ENCODE measurements at regions not wholly inside any gene's neighbourhood (a gene's known extent, or its start where the extent isn't known, plus 50 kb on each side); places are given as distances from the start of the nearest gene placed in this dataset.

DNA sequence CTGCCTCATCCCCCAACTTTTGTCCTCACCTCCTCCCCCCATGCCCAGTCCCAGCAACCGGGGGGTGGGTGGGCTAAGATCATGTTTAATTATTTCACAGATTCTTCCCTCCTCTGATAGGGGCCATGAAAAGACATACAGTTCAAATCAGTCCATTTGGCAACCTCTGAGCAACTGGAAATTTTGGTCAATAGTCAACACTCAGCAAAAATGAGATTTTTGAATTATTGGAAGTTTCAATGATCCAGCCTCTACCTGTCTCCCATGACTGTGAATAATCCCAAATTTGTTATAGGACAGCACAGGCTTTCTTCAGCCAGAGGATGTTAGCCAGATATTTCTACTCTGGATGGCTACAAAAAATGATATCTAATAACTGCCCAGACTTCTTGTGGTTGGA lies 549.9 kb downstream of the TNS1 start:
- Histone ChIP-seq H3K4me3 (ENCODE audit: low read length) (no peak overlapping the region), H3K9me3 (replicated peaks; ENCODE audit: low read length) (no peaks in the 10 kb centered on the region)

DNA sequence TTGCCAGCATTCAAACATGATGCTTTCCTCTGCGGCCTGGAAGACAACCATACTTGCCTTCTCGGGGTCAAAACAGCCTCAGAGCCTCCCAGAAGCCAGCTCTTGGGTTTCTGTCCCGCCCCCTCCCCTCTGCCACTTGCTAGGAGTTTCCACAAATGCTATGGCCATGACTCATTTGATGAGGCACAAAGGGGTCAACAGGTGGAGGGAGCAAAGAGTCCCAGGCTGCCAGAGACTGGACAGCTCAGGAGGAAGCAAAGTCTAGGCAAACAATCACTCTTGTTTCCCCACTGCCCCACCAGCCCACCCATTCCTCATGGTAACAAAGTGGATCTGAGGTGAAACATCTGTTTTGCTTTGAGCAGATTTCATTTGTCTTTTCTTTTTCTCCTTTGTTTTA lies 551.1 kb downstream of the TNS1 start:
- Histone ChIP-seq H3K4me2 (ENCODE audit: low read length) (no peak overlapping the region), H3K36me3 (ENCODE audit: insufficient read depth, low read length) (no peaks in the 10 kb centered on the region), H3K27me3 (ENCODE audit: control insufficient read depth, insufficient read depth, low read length) (no peaks in the 10 kb centered on the region), H3K9ac (ENCODE audit: low read depth, low read length) (no peak overlapping the region), H3K4me3 (ENCODE audit: low read length) (no peak overlapping the region), H3K9me3 (replicated peaks; ENCODE audit: low read length) (no peaks in the 10 kb centered on the region), H3K4me1 (ENCODE audit: control insufficient read depth, insufficient read depth, low read length) (peaks cover 10% of the 10 kb centered on the region)

More for the DNA sequence above, 549.9 kb downstream of the TNS1 start:
- Histone ChIP-seq H3K4me2 (ENCODE audit: low read length) (no peak overlapping the region), H3K9ac (ENCODE audit: low read depth, low read length) (no peak overlapping the region), H3K4me1 (ENCODE audit: control insufficient read depth, insufficient read depth, low read length) (peaks cover 10% of the 10 kb centered on the region), H3K27me3 (ENCODE audit: control insufficient read depth, insufficient read depth, low read length) (no peaks in the 10 kb centered on the region), H3K36me3 (ENCODE audit: insufficient read depth, low read length) (no peaks in the 10 kb centered on the region)

GRCh38 chr2:217449444-217449843 lies 553.4 kb downstream of the TNS1 start:
- Histone ChIP-seq H3K27me3 (ENCODE audit: control insufficient read depth, insufficient read depth, low read length) (no peaks in the 10 kb centered on the region), H3K4me3 (ENCODE audit: low read length) (no peak overlapping the region), H3K9me3 (replicated peaks; ENCODE audit: low read length) (no peaks in the 10 kb centered on the region), H3K36me3 (ENCODE audit: insufficient read depth, low read length) (no peaks in the 10 kb centered on the region), H3K4me2 (ENCODE audit: low read length) (no peak overlapping the region), H3K9ac (ENCODE audit: low read depth, low read length) (no peak overlapping the region), H3K4me1 (ENCODE audit: control insufficient read depth, insufficient read depth, low read length) (peaks cover 10% of the 10 kb centered on the region)

- Histone ChIP-seq H3K36me3 (ENCODE audit: insufficient read depth, low read length) (no peaks in the 10 kb centered on the region), H3K9ac (ENCODE audit: low read depth, low read length) (no peak overlapping the region), H3K4me3 (ENCODE audit: low read length) (no peak overlapping the region), H3K27me3 (ENCODE audit: control insufficient read depth, insufficient read depth, low read length) (no peaks in the 10 kb centered on the region), H3K9me3 (replicated peaks; ENCODE audit: low read length) (no peaks in the 10 kb centered on the region), H3K4me2 (ENCODE audit: low read length) (no peak overlapping the region), H3K4me1 (ENCODE audit: control insufficient read depth, insufficient read depth, low read length) (peaks cover 10% of the 10 kb centered on the region)
Observed at GRCh38 chr2:217448860-217449259, 553.9 kb downstream of the TNS1 start.

DNA sequence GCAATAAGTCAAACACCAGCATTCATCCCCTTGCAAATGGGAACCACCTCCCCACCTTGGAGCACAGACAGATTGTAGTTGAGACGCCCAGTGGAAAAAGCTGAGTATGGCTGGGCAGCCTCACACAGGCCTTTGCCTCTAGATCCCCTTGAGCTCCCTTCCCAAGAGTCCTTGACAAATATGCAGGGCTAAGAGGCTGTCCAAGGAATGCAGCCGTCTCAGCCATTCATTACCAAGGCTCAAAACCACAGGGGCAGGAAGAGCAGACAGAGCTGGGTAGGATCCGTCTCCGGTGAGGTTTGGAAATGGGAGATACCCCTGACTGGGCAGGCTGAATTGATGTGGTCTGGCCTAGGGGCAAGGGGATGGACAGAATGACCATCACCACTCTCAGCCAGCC lies 557.1 kb downstream of the TNS1 start:
- no peaks in the 10 kb centered on the region for H3K4me1 ChIP-seq (ENCODE audit: control insufficient read depth, insufficient read depth, low read length)
- no peaks in the 10 kb centered on the region for H3K36me3 ChIP-seq (ENCODE audit: insufficient read depth, low read length)
- H3K9me3 ChIP-seq (replicated peaks; ENCODE audit: low read length) = no peaks in the 10 kb centered on the region
- H3K4me3 ChIP-seq (ENCODE audit: low read length) = no peak overlapping the region
- no peak overlapping the region for H3K4me2 ChIP-seq (ENCODE audit: low read length)
- no peaks in the 10 kb centered on the region for H3K27me3 ChIP-seq (ENCODE audit: control insufficient read depth, insufficient read depth, low read length)
- H3K9ac ChIP-seq (ENCODE audit: low read depth, low read length) = no peak overlapping the region

- Histone ChIP-seq H3K36me3 (ENCODE audit: insufficient read depth, low read length) (no peaks in the 10 kb centered on the region), H3K4me1 (ENCODE audit: control insufficient read depth, insufficient read depth, low read length) (no peaks in the 10 kb centered on the region), H3K4me3 (ENCODE audit: low read length) (no peak overlapping the region), H3K27me3 (ENCODE audit: control insufficient read depth, insufficient read depth, low read length) (no peaks in the 10 kb centered on the region), H3K9me3 (replicated peaks; ENCODE audit: low read length) (no peaks in the 10 kb centered on the region), H3K9ac (ENCODE audit: low read depth, low read length) (no peak overlapping the region), H3K4me2 (ENCODE audit: low read length) (no peak overlapping the region)
Observed at GRCh38 chr2:217444932-217445331, 557.9 kb downstream of the TNS1 start.

GRCh38 chr2:217444509-217444908 lies 558.3 kb downstream of the TNS1 start:
- Histone ChIP-seq H3K36me3 (ENCODE audit: insufficient read depth, low read length) (no peaks in the 10 kb centered on the region), H3K27me3 (ENCODE audit: control insufficient read depth, insufficient read depth, low read length) (no peaks in the 10 kb centered on the region), H3K4me3 (ENCODE audit: low read length) (no peak overlapping the region), H3K9ac (ENCODE audit: low read depth, low read length) (no peak overlapping the region), H3K4me2 (ENCODE audit: low read length) (no peak overlapping the region), H3K4me1 (ENCODE audit: control insufficient read depth, insufficient read depth, low read length) (no peaks in the 10 kb centered on the region), H3K9me3 (replicated peaks; ENCODE audit: low read length) (no peaks in the 10 kb centered on the region)

DNA sequence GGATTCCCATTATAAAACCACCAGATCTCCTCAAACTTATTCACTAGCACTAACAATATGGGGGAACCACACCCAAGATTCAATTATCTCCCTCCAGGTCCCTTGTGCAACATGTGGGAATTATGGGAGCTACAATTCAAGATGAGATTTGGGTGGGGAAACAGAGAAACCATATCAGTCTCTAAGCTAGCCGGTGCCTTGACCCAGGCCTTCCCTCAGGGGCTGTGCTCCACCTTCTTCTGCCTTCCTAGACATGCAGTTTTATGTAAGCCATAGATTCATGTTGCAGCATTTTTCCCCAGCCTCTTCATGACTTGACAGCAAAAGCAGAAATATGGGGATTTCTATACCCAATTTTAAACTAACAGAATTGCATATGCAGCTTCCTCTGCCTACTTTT lies 559.2 kb downstream of the TNS1 start:
- Histone ChIP-seq H3K9ac (ENCODE audit: low read depth, low read length) (no peak overlapping the region), H3K36me3 (ENCODE audit: insufficient read depth, low read length) (no peaks in the 10 kb centered on the region), H3K9me3 (replicated peaks; ENCODE audit: low read length) (no peaks in the 10 kb centered on the region), H3K4me2 (ENCODE audit: low read length) (no peak overlapping the region), H3K27me3 (ENCODE audit: control insufficient read depth, insufficient read depth, low read length) (no peaks in the 10 kb centered on the region), H3K4me1 (ENCODE audit: control insufficient read depth, insufficient read depth, low read length) (no peaks in the 10 kb centered on the region), H3K4me3 (ENCODE audit: low read length) (no peak overlapping the region)

DNA sequence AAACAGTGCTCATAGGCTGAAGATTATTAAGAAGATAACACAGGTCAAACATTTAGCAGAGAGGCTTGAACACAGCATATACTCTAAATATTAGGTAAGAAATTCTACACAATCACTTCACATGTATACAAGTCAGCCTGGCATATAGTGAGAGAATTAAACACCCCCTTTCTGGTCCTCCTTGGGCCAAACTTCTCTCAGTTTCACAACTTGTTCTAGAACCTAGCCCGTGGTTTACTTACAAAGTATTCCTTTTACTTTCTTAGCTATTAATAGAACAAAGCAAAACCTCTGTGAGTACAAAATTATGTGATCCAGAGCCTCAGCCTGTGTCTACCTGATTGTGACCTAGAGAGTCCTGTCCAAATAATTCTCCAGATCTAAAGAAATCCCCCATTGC lies 562.8 kb downstream of the TNS1 start:
- Histone ChIP-seq H3K27me3 (ENCODE audit: control insufficient read depth, insufficient read depth, low read length) (no peaks in the 10 kb centered on the region), H3K4me3 (ENCODE audit: low read length) (no peak overlapping the region), H3K4me2 (ENCODE audit: low read length) (no peak overlapping the region), H3K4me1 (ENCODE audit: control insufficient read depth, insufficient read depth, low read length) (no peaks in the 10 kb centered on the region), H3K36me3 (ENCODE audit: insufficient read depth, low read length) (no peaks in the 10 kb centered on the region), H3K9ac (ENCODE audit: low read depth, low read length) (no peak overlapping the region), H3K9me3 (replicated peaks; ENCODE audit: low read length) (no peaks in the 10 kb centered on the region)

- Histone ChIP-seq H3K9ac (ENCODE audit: low read depth, low read length) (no peak overlapping the region), H3K4me2 (ENCODE audit: low read length) (no peak overlapping the region), H3K4me3 (ENCODE audit: low read length) (no peak overlapping the region), H3K36me3 (ENCODE audit: insufficient read depth, low read length) (no peaks in the 10 kb centered on the region), H3K4me1 (ENCODE audit: control insufficient read depth, insufficient read depth, low read length) (peaks cover 8% of the 10 kb centered on the region), H3K9me3 (replicated peaks; ENCODE audit: low read length) (no peaks in the 10 kb centered on the region), H3K27me3 (ENCODE audit: control insufficient read depth, insufficient read depth, low read length) (no peaks in the 10 kb centered on the region)
Observed at GRCh38 chr2:217438821-217439220, 564.0 kb downstream of the TNS1 start.

DNA sequence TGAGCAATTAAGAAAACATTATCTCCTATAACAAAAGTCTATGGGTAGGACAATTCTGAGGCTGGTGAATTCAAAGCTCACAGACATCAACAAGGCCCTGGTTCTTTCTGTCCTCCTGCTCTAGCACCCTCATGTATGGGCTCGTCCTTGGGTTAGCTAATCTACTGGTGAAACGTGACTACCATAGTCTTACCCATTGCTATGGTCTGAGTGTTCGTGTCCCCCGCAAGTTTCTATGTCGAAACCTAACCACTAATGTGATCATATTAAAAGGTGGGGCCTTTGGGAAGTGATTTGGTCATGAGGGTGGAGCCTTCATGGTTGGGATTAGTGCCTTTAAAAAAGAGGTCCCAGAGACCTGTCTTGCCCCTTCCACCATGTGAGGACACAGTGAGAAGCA lies 564.7 kb downstream of the TNS1 start:
- no peak overlapping the region for H3K4me2 ChIP-seq (ENCODE audit: low read length)
- H3K27me3 ChIP-seq (ENCODE audit: control insufficient read depth, insufficient read depth, low read length) = no peaks in the 10 kb centered on the region
- no peak overlapping the region for H3K9ac ChIP-seq (ENCODE audit: low read depth, low read length)
- no peaks in the 10 kb centered on the region for H3K9me3 ChIP-seq (replicated peaks; ENCODE audit: low read length)
- no peak overlapping the region for H3K4me3 ChIP-seq (ENCODE audit: low read length)
- peaks cover 12% of the 10 kb centered on the region for H3K4me1 ChIP-seq (ENCODE audit: control insufficient read depth, insufficient read depth, low read length)
- no peaks in the 10 kb centered on the region for H3K36me3 ChIP-seq (ENCODE audit: insufficient read depth, low read length)

GRCh38 chr2:217437290-217437870 lies 565.4 kb downstream of the TNS1 start:
- Histone ChIP-seq H3K9ac (ENCODE audit: low read depth, low read length) (no peak overlapping the region), H3K4me3 (ENCODE audit: low read length) (no peak overlapping the region), H3K9me3 (replicated peaks; ENCODE audit: low read length) (no peaks in the 10 kb centered on the region), H3K36me3 (ENCODE audit: insufficient read depth, low read length) (no peaks in the 10 kb centered on the region), H3K4me2 (ENCODE audit: low read length) (no peak overlapping the region), H3K27me3 (ENCODE audit: control insufficient read depth, insufficient read depth, low read length) (no peaks in the 10 kb centered on the region), H3K4me1 (ENCODE audit: control insufficient read depth, insufficient read depth, low read length) (peaks cover 12% of the 10 kb centered on the region)

All from skeletal muscle satellite cell (primary cell).